COR-L47 (cell line): ENCODE measurements at regions not wholly inside any gene's neighbourhood (a gene's known extent, or its start where the extent isn't known, plus 50 kb on each side); places are given as distances from the start of the nearest gene placed in this dataset.
"Not testable (repeated sequence)": the region's sequence is repeated elsewhere in the genome, so short reads cannot be mapped to it uniquely, and the experiment has no call there.

Experiments
- DNase-seq: peaks from one replicate; lab custom pipeline; 2025; lab: John Stamatoyannopoulos, UW

DNA sequence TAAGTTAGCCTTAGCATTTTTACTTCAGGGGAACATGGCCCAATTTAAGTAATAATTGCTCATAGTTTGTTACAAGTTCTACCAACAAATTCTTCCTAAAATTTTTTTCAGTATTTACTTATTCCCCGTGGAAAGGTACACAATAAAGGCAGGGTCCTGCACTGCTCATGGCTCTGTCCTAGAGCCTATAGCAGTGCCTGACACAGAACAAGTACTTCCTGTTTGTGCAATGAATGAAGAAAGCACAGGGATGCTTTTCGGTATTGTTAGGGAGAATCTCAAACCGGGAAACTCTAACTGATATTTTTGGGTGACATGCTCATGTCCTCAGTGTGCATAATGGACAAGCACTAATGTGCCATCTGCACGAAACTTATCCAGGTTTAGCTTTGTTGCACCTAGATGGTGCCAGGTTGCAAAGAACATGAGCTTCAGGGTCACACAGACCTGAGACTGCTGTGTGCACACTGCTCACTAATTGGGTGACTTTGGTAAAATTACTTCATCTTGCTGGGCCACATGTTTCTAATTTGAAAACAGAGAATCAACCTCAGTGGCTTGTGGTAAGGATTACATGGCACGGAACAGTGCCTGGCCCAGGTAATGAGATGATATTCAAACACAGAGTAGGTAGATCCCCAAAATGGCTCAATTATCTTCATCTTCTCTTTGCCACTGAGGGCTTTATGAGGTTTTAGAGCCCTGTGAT is 175.8 kb upstream of the NPY2R start:
- DNase-seq, result no peak

DNA sequence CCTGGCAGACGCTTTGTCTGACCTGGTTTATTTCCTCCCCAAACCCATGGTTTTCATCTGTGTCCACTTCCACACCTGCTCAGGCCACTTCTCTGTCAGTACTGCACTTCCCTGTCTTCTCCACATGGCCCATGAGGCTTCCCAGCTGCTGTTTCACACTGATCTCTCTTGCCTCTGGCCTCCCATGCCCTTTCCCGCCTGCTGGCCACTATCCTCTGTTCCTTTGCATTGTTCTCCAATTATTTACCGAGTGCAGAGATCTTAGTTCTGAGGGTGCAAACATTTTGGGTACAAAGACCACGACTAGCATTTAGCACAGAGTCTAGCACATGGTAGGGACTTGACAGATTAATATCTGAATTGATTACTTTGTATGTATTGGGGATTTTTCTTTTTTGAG is 174.8 kb upstream of the NPY2R start:
- DNase-seq, result no peak

DNA sequence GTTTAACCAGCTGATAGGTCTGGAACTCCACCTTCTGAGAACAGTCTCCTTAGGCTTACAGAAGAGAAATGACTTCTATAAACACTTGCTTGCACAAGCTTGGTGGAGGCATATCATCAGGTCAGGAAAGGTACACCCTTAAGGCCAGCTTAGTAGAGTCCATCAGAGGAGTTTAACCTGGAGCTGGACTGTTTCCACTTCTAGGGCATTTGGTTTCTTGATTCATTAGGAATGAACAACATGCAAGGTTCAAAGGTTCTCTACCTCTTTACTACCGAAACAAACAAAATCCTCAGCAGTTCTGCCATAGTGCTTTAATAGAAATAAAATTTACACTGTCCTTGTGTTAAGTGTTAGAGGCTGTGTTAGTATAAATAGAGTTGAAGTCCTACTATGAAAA is 171.4 kb upstream of the NPY2R start:
- no peak for DNase-seq

DNA sequence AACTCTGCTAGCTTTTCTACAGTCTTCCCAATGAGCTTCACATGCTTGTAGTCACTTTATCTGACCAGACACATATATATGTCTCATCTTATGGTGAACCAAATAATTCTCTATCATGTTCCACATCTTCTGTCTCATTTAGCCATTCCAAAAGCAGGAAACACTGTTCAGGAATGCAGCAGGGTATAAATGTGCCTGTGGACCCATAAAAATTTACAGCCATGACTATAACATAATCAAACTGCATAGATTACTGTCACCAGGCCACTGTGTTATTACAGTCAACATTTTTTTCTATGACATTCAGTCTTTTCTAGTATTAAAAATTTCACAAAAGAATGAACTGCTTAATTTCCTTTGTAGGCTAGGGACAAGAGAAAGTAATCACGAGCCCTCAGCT is 170.0 kb upstream of the NPY2R start:
- no peak for DNase-seq

DNA sequence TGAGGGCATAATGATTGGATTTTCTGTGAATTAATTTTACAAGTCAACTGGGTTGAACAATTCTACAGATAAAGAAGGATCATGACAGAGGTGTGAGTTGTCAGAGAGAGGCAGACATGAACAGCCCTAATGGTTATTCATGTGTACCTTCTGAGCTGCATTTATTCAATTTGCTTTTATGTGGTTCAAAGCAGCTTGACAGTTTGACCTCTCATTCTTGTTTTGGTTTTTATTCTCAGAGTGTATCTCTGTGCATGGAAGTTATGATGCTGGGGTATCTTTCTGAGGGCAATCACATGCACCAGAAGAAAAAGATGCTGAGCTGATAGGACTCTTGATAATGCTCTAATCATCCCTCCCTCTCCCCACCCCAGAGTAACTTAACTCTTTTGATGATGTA is 169.3 kb upstream of the NPY2R start:
- no peak for DNase-seq

DNA sequence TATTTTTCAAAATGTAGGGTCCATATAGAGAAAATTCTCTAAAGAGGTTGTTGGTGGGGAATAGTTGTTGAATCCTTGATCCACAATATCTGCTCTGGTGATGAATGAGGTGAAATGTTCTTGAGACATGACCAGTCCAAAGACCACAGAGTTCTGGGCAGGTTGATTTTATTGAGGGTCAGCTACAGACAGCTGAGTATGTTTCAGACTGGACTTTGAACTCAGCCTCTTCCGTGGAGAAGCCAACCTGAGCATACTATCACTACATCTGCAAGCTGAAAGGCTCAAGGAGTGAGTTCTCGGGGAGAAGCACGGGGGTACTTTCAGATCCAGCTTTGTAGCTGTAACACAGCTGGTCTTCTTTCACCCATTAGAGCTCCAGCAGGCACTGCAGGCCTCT is 168.4 kb upstream of the NPY2R start:
- no peak for DNase-seq

DNA sequence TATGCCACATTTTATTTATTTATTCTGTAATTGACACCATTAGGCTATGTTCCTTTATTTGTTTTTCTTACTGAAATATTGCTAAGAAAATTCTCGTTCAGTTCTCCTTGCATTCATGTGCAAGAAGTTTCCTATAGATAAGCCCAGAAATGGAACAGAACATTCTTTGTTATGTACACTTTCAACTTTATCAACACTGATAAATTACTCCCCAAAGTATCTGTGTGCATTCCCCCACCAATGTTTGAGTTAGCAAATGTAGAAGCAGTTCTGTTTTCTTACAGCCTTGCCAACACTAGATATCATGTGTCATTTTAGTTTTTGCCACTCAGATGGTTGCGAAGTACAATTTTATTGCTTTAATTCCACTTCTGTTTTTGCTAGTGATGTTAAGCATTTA is 166.4 kb upstream of the NPY2R start:
- DNase-seq, result no peak

DNA sequence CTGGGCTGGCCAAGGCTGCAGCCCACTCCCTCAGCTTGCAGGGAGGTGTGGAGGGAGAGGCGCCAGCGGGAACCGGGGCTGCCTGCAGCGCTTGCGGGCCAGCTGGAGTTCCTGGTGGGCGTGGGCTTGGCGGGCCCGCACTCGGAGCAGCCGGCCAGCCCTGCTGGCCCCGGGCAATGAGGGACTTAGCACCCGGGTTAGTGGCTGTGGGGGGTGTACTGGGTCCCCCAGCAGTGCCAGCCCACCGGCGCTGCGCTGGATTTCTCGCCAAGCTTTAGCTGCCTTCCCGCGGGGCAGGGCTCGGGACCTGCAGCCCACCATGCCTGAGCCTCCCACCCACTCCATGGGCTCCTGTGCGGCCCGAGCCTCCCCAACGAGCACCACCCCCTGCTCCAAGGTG is 164.2 kb upstream of the NPY2R start:
- not testable (repeated sequence) for DNase-seq

DNA sequence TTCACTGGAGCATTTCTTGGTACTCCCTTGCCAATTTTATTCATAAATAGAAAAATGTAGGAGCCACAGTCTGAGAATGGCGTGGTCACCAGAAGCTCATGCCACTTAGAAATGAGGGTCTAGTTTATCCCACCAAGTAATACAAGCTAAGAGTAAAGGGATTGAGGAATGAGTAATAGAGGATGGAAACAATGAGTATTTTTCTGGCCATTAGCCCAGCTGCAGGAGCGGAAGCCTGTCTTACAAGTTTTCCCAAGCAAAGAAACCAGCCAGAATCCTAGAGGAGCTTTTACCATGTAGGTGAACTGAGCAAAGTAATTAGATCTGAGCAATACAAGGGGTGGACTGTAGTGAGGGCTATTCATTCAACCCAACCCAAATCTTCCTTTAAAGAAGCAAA is 160.7 kb upstream of the NPY2R start:
- DNase-seq, result no peak

DNA sequence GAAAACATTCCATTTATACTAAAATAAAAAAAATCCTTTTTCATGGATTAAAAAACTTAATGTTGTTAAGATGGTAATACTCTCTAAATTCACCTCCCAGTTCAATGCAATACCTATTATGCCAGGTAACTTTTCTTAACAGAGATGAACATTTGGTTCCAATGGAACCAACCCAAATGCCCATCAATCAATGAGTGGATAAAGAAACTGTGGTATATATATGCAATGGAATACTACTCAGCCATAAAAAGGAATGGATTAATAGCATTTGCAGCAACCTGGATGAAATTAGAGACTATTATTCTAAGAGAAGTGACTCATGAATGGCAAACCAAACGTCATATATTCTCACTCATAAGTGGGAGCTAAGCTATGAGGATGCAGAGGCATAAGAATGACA is 154.4 kb upstream of the NPY2R start:
- not testable (repeated sequence) for DNase-seq

DNA sequence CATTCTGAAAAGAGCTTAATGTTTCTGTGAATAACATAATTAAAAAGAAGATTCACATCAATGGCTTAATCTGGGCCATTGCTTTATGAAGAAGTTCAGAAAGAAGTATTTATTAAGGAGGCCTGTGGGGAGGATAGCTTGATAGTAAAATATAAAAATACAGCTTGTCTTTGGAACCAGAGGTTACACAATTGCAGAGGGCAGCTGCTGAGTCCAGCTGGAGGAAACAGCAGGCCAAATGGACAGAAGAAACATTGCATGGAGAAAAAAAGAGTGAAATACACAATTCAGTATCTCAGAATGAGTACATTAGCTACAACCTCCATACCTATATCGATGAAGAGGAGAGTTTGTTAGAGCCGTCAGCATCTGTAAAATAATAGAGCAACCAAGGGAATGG is 148.0 kb upstream of the NPY2R start:
- no peak for DNase-seq

DNA sequence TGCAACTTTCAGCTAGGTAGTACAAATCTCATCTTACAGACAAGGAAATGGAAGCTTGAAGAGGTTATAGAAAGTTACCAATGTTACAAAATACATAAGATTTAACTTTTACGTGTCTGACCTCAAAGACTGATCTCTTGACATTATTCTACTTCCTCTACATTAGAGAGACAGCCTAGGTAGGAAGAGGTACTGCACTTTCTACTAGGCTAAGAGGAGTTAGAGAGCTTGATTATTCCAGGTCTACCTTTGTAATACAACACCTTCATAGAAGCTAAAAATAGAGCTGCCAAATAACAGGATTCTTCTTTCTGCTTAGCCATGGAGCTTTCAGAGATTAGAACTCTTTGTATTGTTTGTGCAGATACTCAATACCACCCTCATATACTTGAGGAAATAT is 147.6 kb upstream of the NPY2R start:
- DNase-seq, result no peak

DNA sequence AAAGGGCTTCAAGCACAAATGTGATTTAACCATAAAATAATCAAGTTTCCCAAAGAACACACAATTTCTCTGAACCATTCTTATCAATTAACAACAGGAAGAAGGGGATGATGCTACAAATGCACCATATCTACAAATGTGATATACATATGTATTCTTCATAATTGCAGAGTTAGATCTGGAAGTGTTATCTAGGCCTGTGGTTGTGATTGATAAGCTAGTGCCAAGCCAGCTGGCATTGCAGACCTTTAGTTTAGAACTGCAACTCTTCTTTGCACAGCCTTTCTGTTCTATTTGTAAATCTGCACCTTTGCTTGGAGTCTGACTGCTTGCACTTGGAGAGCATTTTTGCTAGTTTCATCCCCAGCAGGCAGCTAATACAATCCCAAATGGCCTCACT is 145.5 kb upstream of the NPY2R start:
- no peak for DNase-seq

DNA sequence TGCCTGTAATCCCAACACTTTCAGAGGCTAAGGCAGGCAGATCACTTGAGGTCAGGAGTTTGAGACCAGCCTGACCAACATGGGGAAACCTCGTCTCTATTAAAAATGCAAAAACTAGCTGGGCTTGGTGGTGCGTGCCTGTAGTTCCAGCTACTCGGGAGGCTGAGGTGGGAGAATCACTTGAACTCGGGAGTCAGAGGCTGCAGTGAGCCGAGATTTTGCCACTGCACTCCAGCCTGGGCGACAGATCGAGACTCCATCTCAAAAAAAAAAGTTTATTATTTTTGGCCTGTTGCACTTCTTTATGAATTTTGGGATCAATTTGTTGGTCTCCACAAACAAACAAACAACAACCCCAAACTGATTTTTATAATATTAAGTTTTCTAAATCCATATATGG is 143.5 kb upstream of the NPY2R start:
- not testable (repeated sequence) for DNase-seq

DNA sequence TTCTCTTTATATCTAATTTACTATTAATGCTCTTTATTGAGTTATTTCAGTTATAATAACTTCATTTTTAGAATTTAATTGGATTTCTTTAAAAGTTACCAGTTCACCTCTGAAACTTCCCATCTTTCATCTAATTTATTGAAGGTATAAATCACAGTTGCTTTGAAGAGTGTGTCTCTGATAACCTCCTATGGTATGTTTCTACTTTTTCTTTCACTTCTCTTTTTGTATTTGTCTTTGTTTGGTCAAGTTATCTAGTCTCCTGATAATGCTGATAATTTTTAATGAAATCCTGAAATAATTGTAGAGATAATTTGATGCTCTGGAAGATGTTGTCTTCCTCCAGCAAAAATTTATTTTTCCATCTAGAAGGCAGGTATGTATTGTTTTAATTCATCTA is 141.6 kb upstream of the NPY2R start:
- no peak for DNase-seq

DNA sequence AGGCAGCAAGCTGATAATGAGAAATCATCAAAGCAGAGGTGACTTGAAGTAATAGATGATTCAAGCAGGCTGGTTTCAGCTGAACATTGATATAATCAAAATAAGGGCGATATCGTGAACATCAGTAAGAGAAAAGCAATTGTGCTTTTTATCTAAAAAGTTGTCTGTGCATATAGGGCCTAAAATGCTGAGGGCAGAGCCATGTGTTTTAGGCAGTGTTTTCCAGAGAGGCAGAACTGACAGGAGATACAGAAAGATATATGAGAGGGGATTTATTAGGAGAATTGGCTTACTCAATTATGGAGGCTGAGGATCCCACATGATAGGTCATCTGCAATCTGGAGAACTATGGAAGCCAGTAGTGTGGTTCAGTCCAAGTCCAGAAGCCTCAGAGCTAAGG is 136.5 kb upstream of the NPY2R start:
- no peak for DNase-seq

DNA sequence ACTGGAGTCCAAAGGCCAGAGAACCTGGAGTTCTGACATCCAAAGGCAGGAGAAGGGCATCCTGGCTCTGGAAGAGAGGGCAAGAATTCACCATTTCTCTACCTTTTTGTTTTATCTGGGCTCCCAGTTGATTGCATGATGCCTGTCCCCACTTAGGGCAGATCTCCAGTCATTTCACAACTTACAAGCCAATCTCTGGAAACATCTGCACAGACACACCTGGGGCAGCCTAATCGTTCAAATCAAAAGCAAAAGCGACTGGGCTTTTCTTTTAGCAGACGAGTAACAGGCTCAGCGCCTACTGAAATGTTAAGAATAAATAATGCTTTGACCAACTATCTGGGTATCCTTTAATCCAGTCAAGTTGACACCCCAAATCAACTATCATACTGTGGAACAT is 136.0 kb upstream of the NPY2R start:
- DNase-seq, result no peak

DNA sequence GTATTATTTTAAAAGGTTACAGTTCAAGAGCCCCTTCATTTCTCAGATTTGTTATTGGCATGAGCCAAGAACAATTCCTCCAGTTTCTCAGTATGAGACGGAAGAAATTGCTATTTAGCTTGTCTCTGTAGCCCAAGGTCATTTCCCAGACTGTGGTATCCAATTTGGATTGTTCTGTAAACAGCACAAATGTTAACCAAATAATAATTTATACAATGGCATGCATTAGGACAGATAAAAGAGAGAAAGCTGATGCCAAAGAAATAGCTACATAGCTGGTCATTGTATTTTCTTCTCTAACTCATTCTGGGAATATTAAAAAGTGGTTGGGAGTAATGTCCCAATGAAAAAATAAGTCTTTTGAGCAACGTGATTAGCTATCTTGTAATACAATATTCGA is 134.6 kb upstream of the NPY2R start:
- no peak for DNase-seq

DNA sequence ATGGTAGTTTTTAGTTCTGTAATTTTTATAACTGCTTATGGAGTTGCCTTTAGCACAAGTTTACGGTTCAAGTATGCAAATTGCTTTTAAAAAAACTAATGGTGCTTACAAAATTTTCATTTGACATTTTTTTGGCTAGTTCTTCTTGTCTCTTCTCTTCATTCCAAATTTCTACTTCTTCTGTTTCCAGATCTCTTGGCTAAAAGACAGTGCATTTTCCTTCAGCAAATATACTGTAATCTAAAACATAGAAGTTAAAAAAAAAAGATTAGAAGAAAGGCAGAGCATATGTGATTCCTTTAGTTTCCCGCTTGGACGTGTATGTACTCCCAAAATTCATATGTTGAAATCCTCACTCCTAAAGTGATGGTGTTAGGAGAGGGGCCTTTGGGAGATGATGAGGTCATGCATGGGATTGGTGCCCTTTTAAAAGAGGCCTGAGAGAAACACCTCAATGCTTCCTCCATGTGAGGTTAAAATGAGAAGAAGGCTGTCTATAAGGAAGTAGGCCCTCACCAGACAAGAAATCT is 132.1 kb upstream of the NPY2R start:
- no peak for DNase-seq

DNA sequence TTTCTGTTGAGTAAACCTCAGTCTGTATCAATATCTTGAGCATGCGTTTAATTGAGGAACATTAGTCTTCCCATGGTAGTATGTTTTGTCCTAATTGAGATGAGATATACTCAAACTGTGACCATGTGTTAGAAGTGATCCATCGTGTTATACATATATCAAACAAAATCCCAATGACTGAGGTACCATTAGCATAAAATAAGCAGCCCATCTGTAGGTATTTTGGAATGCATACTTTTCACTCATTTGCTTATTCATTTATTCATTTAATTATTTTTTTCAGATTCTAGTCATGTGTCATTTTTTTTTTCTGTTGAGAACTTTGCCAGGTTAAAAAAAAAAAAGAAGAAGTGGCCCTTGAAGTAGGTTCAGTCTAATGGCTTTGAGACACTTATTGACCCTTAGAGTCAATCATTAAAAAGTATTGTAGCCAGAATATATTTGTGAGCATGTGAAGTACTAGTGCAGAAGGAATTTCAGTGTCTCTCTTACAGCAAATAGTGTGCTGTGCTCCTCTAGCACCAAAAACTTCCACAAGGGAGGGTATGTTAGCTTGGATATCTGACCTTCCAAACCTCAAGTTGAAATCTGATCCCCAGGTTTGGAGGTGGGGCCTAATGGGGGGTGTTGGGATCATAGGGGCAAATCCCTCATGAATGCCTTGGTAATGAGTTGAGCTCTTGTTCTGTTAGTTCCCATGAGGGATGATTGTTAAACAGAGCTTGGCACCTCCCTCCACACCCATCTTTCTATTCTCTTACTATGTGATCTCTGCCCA is 130.8 kb upstream of the NPY2R start:
- DNase-seq, result no peak

DNA sequence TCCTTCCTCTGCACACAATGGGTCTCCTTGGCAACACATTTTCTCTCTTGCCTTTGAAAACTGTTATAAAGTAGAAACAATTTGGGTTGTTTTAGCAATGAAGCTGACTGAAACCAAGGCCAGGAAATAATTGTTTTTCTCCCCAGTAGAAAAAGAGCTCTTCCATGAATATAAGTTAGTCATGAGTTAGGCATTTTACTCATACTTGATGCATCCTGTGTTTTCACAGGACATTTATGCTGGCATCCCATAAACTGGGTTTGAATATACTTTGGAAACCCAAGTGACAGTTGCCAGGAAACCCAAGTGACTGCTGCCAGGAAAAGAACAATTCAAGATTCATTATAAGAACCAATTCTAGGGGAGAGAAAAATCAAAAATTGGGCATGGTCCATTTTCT is 128.6 kb upstream of the NPY2R start:
- no peak for DNase-seq

DNA sequence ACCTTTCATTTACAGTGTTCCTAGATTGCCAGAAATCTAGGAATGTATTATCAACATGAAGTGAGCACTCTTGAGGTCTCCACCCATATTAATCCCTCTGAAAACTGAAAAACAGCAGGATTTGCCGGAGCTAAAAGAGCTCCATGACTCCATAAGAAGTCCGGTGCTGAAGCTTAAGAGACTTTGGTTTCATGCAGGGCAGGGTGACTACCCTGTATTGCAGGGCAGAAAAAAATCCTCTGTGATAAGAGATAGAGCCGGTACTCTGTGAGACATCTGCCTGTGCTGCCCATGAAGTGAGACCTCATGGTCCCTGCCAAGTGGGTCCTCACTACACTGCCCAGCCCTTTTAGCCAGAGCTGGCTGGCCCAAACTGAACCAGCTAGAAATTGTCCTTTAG is 127.2 kb upstream of the NPY2R start:
- no peak for DNase-seq

DNA sequence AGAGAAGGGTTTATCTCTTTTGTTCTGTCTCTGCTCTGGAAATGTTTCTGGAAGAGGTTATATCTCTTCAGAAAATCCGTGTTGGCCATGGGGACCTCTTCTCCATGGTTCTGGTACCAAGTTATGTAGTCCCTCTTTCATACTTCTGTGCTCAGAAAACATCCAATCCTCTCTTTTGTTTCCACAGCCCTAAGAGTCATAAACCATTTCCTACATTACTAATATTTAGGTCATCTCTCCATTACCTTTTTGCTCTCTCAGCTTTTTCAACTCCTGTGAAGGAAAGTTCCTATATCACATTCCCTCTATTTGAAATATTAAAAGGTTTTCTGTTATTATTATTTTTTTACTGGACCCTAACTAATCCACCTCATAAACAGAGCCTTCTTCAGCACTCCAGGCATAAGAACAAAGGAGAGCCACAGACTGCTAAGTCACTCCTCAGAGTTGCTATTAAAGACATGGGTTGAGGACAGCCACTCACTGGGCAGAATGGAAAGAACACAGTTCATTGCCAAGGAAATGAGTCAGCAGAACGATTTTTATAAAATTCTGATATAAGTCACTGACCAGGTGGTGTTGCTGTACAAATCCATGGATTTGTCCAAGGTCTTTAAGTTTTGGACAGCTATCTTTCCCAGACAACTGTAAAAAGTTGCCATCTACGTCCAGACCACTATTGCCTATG is 122.4 kb upstream of the NPY2R start:
- no peak for DNase-seq
